Choroid plexus epithelial cell (primary cell): ENCODE measurements at regions not wholly inside any gene's neighbourhood (a gene's known extent, or its start where the extent isn't known, plus 50 kb on each side); places are given as distances from the start of the nearest gene placed in this dataset.

Experiments
- DNase-seq: peaks from one replicate; pipeline ENCODE4 v3.0.0-alpha.2; 2010; ENCODE audit warnings: low read depth
- H3K4me3 ChIP-seq: 2 replicates; pipeline ENCODE4 v1.5.1; 2011; ENCODE audit warnings: low read depth, mild to moderate bottlenecking, control low read depth, low read length, moderate library complexity
- TF ChIP-seq, protein P1 (sequence below): conservative IDR thresholded peaks from 2 replicates; pipeline ENCODE4 v1.5.1; 2011; ENCODE audit warnings: low read depth, mild to moderate bottlenecking, control low read depth, inconsistent platforms, low read length, moderate library complexity

DNA sequence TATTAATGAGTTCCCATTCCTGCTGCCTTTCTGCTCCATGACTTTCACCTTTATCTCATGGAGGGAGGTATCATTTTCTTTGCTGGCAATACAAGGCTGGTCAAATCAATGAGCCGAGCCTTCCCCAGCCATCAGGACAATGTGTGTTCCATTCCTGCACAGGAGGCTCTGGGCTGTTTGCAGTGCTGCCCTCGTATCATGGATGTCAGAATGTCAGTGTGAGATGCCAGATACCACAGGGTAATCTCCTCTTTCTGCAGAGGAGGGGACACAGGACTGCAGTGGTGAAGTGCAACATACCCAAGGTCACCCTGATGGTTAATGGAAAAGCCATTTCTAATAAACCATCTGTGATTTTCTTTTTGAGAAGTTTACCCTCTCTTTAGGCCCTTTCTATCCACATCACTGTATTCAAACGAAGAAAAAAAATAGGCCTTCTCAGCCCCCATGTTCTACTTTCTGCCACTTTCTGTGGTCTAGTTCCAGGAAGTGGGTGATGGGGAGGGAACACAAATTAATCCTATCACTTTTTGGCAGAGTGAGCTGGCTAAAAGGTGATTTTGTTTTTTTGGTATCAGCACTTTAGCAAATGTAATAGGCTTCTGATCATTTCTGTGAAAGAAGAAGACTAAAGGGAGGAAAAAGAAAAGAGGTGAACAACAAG is 490.2 kb upstream of the BOD1L1 start:
- H3K4me3 ChIP-seq = no peak overlapping the region
- TF ChIP-seq, protein P1, sequence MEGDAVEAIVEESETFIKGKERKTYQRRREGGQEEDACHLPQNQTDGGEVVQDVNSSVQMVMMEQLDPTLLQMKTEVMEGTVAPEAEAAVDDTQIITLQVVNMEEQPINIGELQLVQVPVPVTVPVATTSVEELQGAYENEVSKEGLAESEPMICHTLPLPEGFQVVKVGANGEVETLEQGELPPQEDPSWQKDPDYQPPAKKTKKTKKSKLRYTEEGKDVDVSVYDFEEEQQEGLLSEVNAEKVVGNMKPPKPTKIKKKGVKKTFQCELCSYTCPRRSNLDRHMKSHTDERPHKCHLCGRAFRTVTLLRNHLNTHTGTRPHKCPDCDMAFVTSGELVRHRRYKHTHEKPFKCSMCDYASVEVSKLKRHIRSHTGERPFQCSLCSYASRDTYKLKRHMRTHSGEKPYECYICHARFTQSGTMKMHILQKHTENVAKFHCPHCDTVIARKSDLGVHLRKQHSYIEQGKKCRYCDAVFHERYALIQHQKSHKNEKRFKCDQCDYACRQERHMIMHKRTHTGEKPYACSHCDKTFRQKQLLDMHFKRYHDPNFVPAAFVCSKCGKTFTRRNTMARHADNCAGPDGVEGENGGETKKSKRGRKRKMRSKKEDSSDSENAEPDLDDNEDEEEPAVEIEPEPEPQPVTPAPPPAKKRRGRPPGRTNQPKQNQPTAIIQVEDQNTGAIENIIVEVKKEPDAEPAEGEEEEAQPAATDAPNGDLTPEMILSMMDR = no peak
- no peak for DNase-seq

DNA sequence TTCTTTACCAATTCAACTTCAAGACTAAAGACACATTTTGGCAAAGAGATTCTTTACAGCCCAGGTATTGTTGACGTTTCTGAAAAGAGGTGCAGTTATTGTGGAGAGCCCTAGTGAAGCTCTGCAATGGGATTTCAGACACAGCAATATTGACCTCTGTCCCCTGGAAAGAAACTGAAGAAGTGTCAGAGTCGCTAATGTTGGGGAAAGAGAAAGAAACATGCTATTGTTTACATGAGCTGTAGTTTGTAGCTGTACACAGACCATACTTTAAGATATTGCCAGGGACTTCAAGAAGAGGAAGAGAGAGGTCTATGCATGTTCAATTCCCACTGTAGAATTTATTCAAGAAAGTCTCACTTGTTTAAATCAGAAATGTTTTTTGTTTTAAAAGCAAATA is 497.3 kb upstream of the BOD1L1 start:
- TF ChIP-seq, protein P1 = no peak
- no peak overlapping the region for H3K4me3 ChIP-seq
- DNase-seq = no peak

DNA sequence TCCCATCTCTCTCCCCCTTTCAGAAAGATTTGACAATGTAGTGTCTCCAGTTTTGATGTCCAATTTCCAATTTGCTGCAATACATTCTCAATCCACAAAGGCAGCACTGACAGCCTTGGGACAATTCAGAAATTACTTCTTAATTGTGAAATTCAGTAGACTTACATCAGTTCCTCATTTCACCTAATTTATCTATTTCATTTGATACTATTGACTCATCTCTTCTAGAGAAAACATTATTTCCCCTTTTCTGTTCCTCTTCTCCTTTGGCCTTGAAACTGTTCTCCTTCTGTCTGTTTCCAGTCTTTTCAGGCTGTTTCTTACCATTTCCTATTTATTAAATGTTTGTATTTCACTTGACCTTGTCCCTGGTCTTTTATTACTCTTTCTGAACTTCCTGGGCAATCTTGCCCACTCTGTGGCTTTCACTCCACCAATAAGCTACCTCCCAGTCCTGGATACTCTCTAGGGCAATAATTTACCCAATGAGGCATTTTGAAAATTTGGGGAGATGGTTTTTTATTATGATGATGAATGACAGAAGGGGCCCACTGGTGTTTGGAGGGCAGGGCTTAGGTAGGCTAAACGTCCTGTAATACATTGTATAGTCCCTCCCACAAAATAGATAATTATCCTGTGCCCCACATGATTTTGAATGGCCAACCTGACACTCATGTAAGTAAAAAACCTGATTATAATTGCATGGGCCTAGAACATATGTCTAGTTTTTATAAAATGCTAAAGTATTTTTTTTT is 498.0 kb upstream of the BOD1L1 start:
- H3K4me3 ChIP-seq = no peak overlapping the region
- TF ChIP-seq, protein P1 = no peak
- no peak for DNase-seq

DNA sequence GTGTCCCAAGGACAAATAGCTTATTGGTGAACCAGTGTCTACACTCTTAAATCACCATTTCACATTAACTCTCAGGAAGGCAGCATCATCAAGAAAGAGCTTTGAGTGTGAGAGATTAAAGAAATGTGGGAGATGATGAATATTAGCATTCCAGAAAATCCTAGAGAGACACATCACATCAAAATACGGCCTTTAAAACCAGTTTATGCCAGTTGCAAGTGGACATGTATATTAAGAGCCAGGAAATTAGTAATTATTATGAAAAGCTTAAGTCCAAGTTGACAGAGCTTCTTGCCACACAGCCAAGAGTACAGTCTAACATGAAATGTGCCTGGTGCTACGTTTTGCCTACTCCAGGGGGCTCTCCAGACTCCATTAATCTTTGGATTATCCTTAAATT is 503.0 kb upstream of the BOD1L1 start:
- DNase-seq = peak; percentile 14
- TF ChIP-seq, protein P1 = peak; percentile 11
- H3K4me3 ChIP-seq = no peak overlapping the region

DNA sequence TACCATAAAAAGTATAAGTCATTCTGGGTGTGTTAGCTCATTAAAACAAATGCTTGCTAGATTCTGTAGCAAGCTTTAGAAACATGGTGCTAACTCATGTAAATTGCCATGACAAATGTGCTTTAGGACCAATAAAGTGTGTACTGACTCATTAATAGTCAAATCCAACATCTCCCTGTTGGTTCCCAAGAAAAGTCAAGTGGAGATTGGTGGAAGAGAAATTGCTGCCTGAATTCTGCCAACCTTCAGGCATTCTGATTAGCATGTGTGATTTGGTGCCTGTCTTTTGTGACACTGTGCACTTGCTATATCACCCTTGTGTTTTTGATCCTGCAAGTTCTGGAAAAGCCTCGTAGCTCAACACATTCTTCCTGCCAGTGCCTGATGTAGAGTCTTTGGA is 503.8 kb upstream of the BOD1L1 start:
- DNase-seq = no peak
- TF ChIP-seq, protein P1 = no peak
- H3K4me3 ChIP-seq = no peak overlapping the region

DNA sequence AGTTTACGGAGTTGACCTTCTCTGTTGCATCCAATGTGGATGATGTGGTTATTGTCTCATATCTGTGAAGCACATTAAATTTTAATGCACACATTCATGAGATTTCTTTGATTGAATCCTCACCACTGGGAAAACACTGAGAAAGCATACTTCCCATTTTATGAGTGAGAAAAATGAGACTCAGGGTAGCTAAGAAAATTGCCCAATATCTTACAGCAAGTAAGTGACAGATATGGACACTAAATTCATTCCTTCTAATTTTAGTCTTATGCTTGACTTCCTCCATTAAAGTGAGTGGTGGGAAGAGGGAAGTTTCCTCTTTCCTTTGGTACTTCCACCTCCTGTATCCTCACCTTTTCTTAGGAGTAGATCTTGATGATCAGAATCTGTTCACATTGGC is 504.8 kb upstream of the BOD1L1 start:
- TF ChIP-seq, protein P1 = no peak
- no peak overlapping the region for H3K4me3 ChIP-seq
- DNase-seq = no peak

DNA sequence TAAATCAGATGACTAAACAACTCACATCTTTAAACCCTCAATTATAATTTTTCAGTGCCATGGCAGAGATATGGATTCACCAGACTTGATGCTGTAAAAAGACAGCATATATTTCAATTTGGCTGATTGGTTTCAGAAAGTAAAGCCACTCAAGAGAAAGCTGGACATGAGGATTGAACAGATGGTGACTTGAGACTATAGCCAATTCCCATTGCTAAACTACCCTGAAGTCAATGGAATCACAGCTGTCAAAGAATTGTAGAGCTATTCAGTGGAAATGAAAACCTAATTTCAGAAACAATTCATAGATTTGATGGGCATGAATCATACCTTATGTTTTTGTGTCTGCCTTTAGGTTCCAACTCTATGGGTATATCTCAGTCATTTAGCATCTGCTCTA is 510.6 kb upstream of the BOD1L1 start:
- TF ChIP-seq, protein P1 = no peak
- no peak for DNase-seq
- no peak overlapping the region for H3K4me3 ChIP-seq
